Vagina (tissue), 2 donors: ENCODE measurements at regions not wholly inside any gene's neighbourhood (a gene's known extent, or its start where the extent isn't known, plus 50 kb on each side); places are given as distances from the start of the nearest gene placed in this dataset.

ENCODE experiments used
- CTCF ChIP-seq, 3 experiments: fragments of 450-650 bp in 2 of 3; fragments of 200-600 bp in 1 of 3; sonication (generic) in 1 of 3; IDR thresholded peaks; one replicate each; pipeline ENCODE4 v1.5.1; 2017 to 2019; ENCODE audit warnings: antibody characterized with exemption in 3 of 3, mild to moderate bottlenecking in 2 of 3, moderate library complexity in 2 of 3
- POLR2AphosphoS5 ChIP-seq, 2 donors: sonication (generic); formaldehyde crosslinking; IDR thresholded peaks; one replicate each; pipeline ENCODE4 v1.9.0; 2017; ENCODE audit warnings: antibody characterized with exemption in 2 of 2, mild to moderate bottlenecking in 2 of 2, low read depth in 1 of 2; ENCODE audit not compliant: insufficient read depth in 1 of 2

- TF ChIP-seq CTCF (IDR thresholded peaks at IDR 0.05): no peak
- TF ChIP-seq POLR2AphosphoS5 (IDR thresholded peaks at IDR 0.05; ENCODE audit: insufficient read depth in 1 of 2, low read depth in 1 of 2): no peak
Observed at GRCh38 chr5:17039170-17039569, 103.1 kb upstream of the MYO10 start.
